Spleen (tissue), 11 donors: ENCODE measurements at regions not wholly inside any gene's neighbourhood (a gene's known extent, or its start where the extent isn't known, plus 50 kb on each side); places are given as distances from the start of the nearest gene placed in this dataset.

Experiments used
- DNase-seq: peaks from one replicate; pipeline ENCODE4 v3.0.0-alpha.2; 2020
- H3K27ac ChIP-seq, 8 donors: fragments of 200-600 bp; sonication (generic) in 7 of 8; 1 replicate in 4 of 8; 2 replicates in 4 of 8; pipeline versions ENCODE4 v1.5.0 to v1.8.0; 2016 to 2021; ENCODE audit warnings: inconsistent platforms in 4 of 8, mild to moderate bottlenecking in 4 of 8, moderate library complexity in 1 of 8
- H3K27me3 ChIP-seq, 7 donors: fragments of 200-600 bp; sonication (generic) in 6 of 7; replicated peaks in 1 of 7; 1 replicate in 4 of 7; 2 replicates in 3 of 7; pipeline versions ENCODE4 v1.5.0 to v1.8.0; 2016 to 2021; ENCODE audit warnings: inconsistent platforms in 3 of 7, mild to moderate bottlenecking in 1 of 7
- H3K36me3 ChIP-seq, 6 donors: fragments of 200-600 bp; sonication (generic) in 5 of 6; 1 replicate in 4 of 6; 2 replicates in 2 of 6; pipeline versions ENCODE4 v1.5.0 to v1.8.0; 2016 to 2021; ENCODE audit warnings: inconsistent platforms in 2 of 6
- H3K4me1 ChIP-seq, 6 donors: fragments of 200-600 bp; sonication (generic) in 5 of 6; 1 replicate in 3 of 6; 2 replicates in 3 of 6; pipeline versions ENCODE4 v1.5.0 to v1.8.0; 2016 to 2021; ENCODE audit warnings: inconsistent platforms in 3 of 6
- H3K4me3 ChIP-seq, 8 donors: fragments of 200-600 bp; sonication (generic) in 7 of 8; 1 replicate in 4 of 8; 2 replicates in 4 of 8; pipeline versions ENCODE4 v1.5.0 to v1.8.0; 2016 to 2021; ENCODE audit warnings: inconsistent platforms in 4 of 8, mild to moderate bottlenecking in 4 of 8, moderate library complexity in 2 of 8
- H3K9me3 ChIP-seq, 8 donors: fragments of 200-600 bp; sonication (generic) in 7 of 8; 1 replicate in 4 of 8; 2 replicates in 4 of 8; pipeline versions ENCODE4 v1.5.0 to v1.8.0; 2016 to 2021; ENCODE audit warnings: inconsistent platforms in 4 of 8
- POLR2A ChIP-seq, 3 donors: fragments of 450-650 bp; IDR thresholded peaks; one replicate each; pipeline ENCODE4 v1.5.1; 2017; ENCODE audit warnings: antibody characterized with exemption in 3 of 3, mild to moderate bottlenecking in 1 of 3
- POLR2AphosphoS5 ChIP-seq, 3 donors: sonication (generic); formaldehyde crosslinking; IDR thresholded peaks; one replicate each; pipeline ENCODE4 v1.5.1; 2017; ENCODE audit warnings: antibody characterized with exemption in 3 of 3
- WGBS, 5 donors: extraction: QIAGEN DNeasy Blood & Tissue Kit in 3 of 5; methylation state at CpG; one replicate each; pipeline versions ENCODE4 v1.1.5 to v1.1.7; 2013 to 2018; 5-methylcytosine and 5-hydroxymethylcytosine counted together
- intact Hi-C: fragments of 100-400 bp; cut with DNase I; formaldehyde crosslinking; loops from one replicate; pipeline ENCODE4 v1.15.0; 2023; ENCODE audit warnings: low total_unique reads
- TF ChIP-seq, protein P1 (sequence below), 11 experiments: fragments of 200-600 bp in 7 of 11; fragments of 450-650 bp in 4 of 11; sonication (generic) in 4 of 11; IDR thresholded peaks in 8 of 11; conservative IDR thresholded peaks in 3 of 11; 1 replicate in 7 of 11; 2 replicates in 4 of 11; pipeline versions ENCODE4 v1.4.0 to v1.8.0; 2016 to 2021; ENCODE audit warnings: antibody characterized with exemption in 11 of 11, inconsistent platforms in 4 of 11, mild to moderate bottlenecking in 1 of 11
- donor health status: healthy with polysubstance abuse.
- donor health status: DM: no; HTN: no; CAD: no; lungs with moderate emphysema.
- donor health status: DM: no; HTN: no; CAD: no.
- donor health status: Bipolar disorder and iron deficiency.
- donor health status: healthy.
- donor health status: DM: no; HTN: no; CAD: no.
- donor health status: DM: yes; HTN: yes; CAD: no.

DNA sequence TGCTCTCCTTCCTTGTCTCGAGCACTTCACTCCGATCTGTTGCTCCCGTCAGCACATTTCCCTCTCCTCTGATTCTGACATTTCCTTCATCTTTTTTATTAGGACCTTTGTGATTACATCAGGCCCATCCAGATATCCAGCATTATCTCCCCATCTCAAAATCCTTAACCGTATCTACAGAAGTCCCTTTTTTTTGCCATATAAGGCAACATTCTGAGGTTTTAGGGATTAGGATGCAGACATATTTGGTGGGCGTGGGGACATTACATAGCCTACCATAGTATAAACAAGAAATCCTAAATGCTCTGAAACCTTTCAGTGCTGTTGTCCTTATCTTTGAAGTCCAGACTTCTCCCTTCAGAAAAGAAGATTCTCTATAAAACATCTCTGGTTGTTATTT is 505.0 kb upstream of the PITX2 start:
- intact Hi-C loops = no loop called here
- Histone ChIP-seq H3K27ac (no peak overlapping the region), H3K36me3 (no peaks in the 10 kb centered on the region), H3K9me3 (peaks cover 0 to 5% (median 0%) of the 10 kb centered on the region in 8 donors), H3K4me3 (no peak overlapping the region), H3K4me1 (no peaks in the 10 kb centered on the region), H3K27me3 (no peaks in the 10 kb centered on the region)
- DNase-seq = no peak
- 71 to 87% (median 85%) methylated on average over 5 of the region's 5 CpGs for WGBS, 5 donors
- TF ChIP-seq POLR2AphosphoS5 (IDR thresholded peaks at IDR 0.05) (no peak), POLR2A (IDR thresholded peaks at IDR 0.05) (no peak)
- TF ChIP-seq, protein P1, sequence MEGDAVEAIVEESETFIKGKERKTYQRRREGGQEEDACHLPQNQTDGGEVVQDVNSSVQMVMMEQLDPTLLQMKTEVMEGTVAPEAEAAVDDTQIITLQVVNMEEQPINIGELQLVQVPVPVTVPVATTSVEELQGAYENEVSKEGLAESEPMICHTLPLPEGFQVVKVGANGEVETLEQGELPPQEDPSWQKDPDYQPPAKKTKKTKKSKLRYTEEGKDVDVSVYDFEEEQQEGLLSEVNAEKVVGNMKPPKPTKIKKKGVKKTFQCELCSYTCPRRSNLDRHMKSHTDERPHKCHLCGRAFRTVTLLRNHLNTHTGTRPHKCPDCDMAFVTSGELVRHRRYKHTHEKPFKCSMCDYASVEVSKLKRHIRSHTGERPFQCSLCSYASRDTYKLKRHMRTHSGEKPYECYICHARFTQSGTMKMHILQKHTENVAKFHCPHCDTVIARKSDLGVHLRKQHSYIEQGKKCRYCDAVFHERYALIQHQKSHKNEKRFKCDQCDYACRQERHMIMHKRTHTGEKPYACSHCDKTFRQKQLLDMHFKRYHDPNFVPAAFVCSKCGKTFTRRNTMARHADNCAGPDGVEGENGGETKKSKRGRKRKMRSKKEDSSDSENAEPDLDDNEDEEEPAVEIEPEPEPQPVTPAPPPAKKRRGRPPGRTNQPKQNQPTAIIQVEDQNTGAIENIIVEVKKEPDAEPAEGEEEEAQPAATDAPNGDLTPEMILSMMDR (IDR thresholded peaks at IDR 0.05 in 8 of 11, conservative IDR thresholded peaks at IDR 0.05 in 3 of 11) = no peak

DNA sequence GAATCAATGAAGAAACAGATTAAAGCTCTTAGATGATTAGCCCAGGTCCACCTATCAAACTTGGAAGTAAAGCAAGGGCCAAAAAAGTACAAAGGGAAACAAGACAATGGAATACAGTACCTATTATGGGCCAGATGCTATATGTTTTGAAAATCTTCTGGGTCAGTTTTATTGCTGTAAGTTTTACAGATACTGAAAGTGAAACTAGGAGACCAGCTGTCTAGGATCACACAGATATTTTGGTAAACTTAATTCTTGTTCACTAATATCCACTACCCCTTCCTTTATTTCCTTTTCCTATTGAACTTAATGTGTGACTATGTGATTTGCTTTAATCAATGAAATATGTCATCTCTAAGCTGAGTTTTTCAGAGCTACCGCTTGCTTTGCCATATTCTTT is 505.4 kb upstream of the PITX2 start:
- no peaks in the 10 kb centered on the region for H3K4me1 ChIP-seq
- H3K9me3 ChIP-seq = peaks cover 0 to 5% (median 0%) of the 10 kb centered on the region in 8 donors
- intact Hi-C loops = no loop called here
- no peak overlapping the region for H3K4me3 ChIP-seq
- no peaks in the 10 kb centered on the region for H3K36me3 ChIP-seq
- no peaks in the 10 kb centered on the region for H3K27me3 ChIP-seq
- WGBS, 5 donors = 70 to 91% (median 78%) methylated on average over 1 of the region's 1 CpG
- no peak overlapping the region for H3K27ac ChIP-seq
- TF ChIP-seq, protein P1 (IDR thresholded peaks at IDR 0.05 in 8 of 11, conservative IDR thresholded peaks at IDR 0.05 in 3 of 11) = no peak
- no peak for TF ChIP-seq POLR2AphosphoS5 (IDR thresholded peaks at IDR 0.05)
- no peak for TF ChIP-seq POLR2A (IDR thresholded peaks at IDR 0.05)
- DNase-seq = no peak

DNA sequence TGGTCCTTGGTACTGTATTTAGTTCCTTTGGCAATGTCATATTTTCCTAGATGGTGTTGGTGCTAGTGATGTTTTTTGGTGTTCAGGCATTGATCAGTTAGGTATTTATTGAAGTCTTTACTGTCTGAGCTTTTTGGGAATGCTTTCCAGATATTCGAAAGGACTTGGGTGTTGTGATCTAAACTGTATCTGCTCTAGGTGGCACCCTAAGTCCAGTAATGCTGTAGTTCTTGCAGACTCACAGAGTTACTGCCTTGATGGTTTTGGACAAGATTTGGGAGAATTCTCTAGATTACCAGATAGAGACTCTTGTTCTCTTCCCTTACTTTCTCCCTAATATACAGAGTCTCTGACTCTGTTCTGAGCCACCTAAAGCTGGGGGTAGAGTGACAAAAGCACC is 513.6 kb upstream of the PITX2 start:
- no peaks in the 10 kb centered on the region for H3K4me1 ChIP-seq
- intact Hi-C loops = no loop called here
- H3K36me3 ChIP-seq = no peaks in the 10 kb centered on the region
- DNase-seq = no peak
- H3K27me3 ChIP-seq = no peaks in the 10 kb centered on the region
- H3K9me3 ChIP-seq = peaks cover 0 to 13% (median 4%) of the 10 kb centered on the region in 8 donors
- no peak overlapping the region for H3K27ac ChIP-seq
- WGBS, 5 donors = 73 to 89% (median 82%) methylated on average over 1 of the region's 1 CpG
- no peak overlapping the region for H3K4me3 ChIP-seq
- TF ChIP-seq POLR2AphosphoS5 (IDR thresholded peaks at IDR 0.05) (no peak), POLR2A (IDR thresholded peaks at IDR 0.05) (no peak)
- TF ChIP-seq, protein P1 (IDR thresholded peaks at IDR 0.05 in 8 of 11, conservative IDR thresholded peaks at IDR 0.05 in 3 of 11) = no peak

DNA sequence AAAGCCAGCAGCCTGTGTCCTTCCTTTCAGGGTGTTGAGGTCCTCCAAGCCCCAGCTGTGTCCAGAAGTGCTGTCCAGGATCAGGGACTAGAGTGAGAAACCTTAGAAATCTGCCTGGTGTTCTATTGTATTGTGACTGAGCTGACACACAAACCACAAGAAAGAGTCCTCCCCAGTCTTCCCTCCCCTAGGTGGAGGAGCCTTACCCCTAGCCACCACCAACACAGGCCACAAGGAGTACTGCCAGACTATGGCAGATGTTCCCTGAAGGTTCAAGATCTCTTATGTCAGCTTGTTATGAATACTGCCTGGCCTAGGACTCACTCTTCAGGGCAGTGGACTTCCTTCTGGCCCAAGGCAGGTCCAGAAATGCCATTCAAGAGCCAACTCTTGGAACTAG is 514.1 kb upstream of the PITX2 start:
- no peaks in the 10 kb centered on the region for H3K4me1 ChIP-seq
- H3K9me3 ChIP-seq = peaks cover 0 to 13% (median 4%) of the 10 kb centered on the region in 8 donors
- H3K4me3 ChIP-seq = no peak overlapping the region
- intact Hi-C loops = no loop called here
- no peak for TF ChIP-seq POLR2AphosphoS5 (IDR thresholded peaks at IDR 0.05)
- H3K27me3 ChIP-seq = no peaks in the 10 kb centered on the region
- no peak for DNase-seq
- no peaks in the 10 kb centered on the region for H3K36me3 ChIP-seq
- no peak overlapping the region for H3K27ac ChIP-seq

DNA sequence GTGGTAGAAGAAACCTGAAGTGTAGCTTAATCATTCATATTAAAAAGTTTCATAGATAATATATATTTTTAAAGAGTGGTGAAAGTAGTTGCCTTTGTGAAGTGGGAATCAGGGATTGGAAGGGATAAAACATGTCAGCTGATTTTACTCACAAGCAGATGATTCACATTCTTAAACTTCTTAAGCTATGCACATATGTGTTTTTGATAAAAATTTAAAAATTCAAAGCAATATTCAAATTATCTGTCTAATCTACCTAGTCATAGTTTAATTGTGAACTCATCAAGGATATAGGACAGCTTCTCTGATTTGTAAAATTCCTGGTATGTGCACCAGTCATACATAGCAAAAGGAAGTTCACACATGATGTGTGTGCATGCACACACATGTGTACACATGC is 520.6 kb upstream of the PITX2 start:
- Histone ChIP-seq H3K27me3 (no peaks in the 10 kb centered on the region), H3K27ac (no peak overlapping the region)
- DNase-seq = no peak

More for the DNA sequence above, 520.6 kb upstream of the PITX2 start:
- intact Hi-C loops = no loop called here
- H3K9me3 ChIP-seq = peaks cover 0 to 17% (median 3%) of the 10 kb centered on the region in 8 donors
- H3K36me3 ChIP-seq = no peaks in the 10 kb centered on the region
- H3K4me3 ChIP-seq = no peak overlapping the region
- no peaks in the 10 kb centered on the region for H3K4me1 ChIP-seq
- TF ChIP-seq POLR2AphosphoS5 (IDR thresholded peaks at IDR 0.05) (no peak), POLR2A (IDR thresholded peaks at IDR 0.05) (no peak)
- TF ChIP-seq, protein P1 (IDR thresholded peaks at IDR 0.05 in 8 of 11, conservative IDR thresholded peaks at IDR 0.05 in 3 of 11) = no peak
